HFFc6 (cell line): ENCODE measurements at regions not wholly inside any gene's neighbourhood (a gene's known extent, or its start where the extent isn't known, plus 50 kb on each side); places are given as distances from the start of the nearest gene placed in this dataset.

Experiments
- DNase-seq: peaks from one replicate; pipeline ENCODE4 v3.0.0-alpha.2; 2018
- H3K27ac Mint-ChIP-seq: 2 replicates; pipeline ENCODE4 v1.8.0; 2020; ENCODE audit warnings: mild to moderate bottlenecking, mixed read lengths
- H3K27me3 Mint-ChIP-seq: 2 replicates; pipeline ENCODE4 v1.8.0; 2021; ENCODE audit warnings: mild to moderate bottlenecking, moderate library complexity, mixed read lengths; ENCODE audit not compliant: insufficient read depth
- H3K36me3 Mint-ChIP-seq: 2 replicates; pipeline ENCODE4 v1.8.0; 2021; ENCODE audit warnings: low read depth, mixed read lengths
- H3K4me1 Mint-ChIP-seq: 2 replicates; pipeline ENCODE4 v1.8.0; 2020; ENCODE audit warnings: low read depth, mixed read lengths
- H3K4me3 Mint-ChIP-seq: 2 replicates; pipeline ENCODE4 v1.8.0; 2020; ENCODE audit warnings: mild to moderate bottlenecking, moderate library complexity, mixed read lengths
- H3K9me3 Mint-ChIP-seq: 2 replicates; pipeline ENCODE4 v1.8.0; 2020; ENCODE audit warnings: mild to moderate bottlenecking, mixed read lengths
- CTCF ChIP-seq: fragments of 200-600 bp; sonication (generic); IDR thresholded peaks from 2 replicates; pipeline ENCODE4 v1.5.0; 2021; ENCODE audit warnings: antibody characterized with exemption, mild to moderate bottlenecking

DNA sequence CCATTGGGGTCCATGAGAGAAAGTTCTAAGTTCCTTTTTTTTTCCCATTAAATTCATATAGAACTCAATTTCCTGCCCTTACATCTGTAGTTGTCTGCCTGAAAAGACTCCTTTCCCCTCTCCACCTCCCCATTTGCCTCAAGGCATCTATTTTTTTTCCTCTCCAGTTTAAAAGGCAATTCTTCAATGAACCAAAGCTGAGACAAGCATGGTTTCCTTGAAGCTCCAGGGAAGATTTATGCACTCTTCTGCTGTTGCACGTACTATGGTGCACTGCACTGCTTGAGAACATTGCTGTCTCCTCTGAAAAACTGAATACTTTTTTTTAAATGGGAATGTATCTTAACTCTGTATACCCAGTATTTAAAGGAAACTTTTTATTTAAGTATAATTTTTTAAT lies 465.2 kb downstream of the CD83 start:
- H3K4me3 Mint-ChIP-seq = no peak overlapping the region
- H3K27me3 Mint-ChIP-seq = peaks cover 6% of the 10 kb centered on the region
- TF ChIP-seq CTCF = no peak
- H3K9me3 Mint-ChIP-seq = no peaks in the 10 kb centered on the region
- H3K4me1 Mint-ChIP-seq = no peaks in the 10 kb centered on the region
- DNase-seq = no peak
- no peaks in the 10 kb centered on the region for H3K36me3 Mint-ChIP-seq
- H3K27ac Mint-ChIP-seq = no peak overlapping the region

DNA sequence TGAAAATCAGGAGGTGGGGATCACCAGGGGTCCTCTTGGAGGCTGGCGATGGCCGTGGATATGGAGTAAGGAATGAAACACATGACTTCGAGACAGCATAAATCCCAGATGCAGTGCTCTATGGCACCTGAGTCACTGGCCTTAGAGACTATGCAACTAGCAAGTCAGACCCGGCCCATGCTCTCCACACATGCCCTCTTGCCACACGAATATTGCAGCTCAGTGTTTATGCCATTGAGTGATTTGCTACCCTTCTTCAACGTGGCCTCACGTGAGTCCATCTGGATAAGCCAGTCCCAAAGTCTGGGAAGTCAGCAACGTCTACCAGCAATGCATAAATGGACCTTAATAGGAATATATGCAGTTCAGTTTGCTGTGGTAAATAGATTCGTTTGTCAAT lies 466.3 kb downstream of the CD83 start:
- Mint-ChIP-seq H3K27me3 (peaks cover 9% of the 10 kb centered on the region), H3K36me3 (no peaks in the 10 kb centered on the region), H3K27ac (no peak overlapping the region), H3K4me3 (no peak overlapping the region), H3K4me1 (no peaks in the 10 kb centered on the region), H3K9me3 (no peaks in the 10 kb centered on the region)
- no peak for TF ChIP-seq CTCF
- DNase-seq = no peak

DNA sequence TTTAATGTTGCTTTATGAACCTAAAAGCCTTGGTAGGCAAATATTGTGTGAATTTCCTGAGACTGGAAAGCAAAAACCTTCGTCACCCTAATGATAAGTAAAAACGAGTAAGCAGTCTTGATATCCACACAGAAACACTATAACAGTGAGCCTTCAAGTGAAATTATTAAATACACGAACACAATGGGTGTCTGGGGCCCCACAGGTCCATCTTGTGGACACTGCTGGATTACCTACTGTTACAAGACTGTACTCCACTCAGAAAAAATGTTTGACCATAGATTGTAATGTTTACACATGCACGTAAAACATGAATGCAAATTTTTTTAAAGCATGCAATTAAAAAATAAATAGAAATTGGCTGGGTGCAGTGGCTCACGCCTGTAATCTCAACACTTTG lies 466.9 kb downstream of the CD83 start:
- H3K9me3 Mint-ChIP-seq = no peaks in the 10 kb centered on the region
- H3K27me3 Mint-ChIP-seq = peaks cover 13% of the 10 kb centered on the region
- no peak overlapping the region for H3K27ac Mint-ChIP-seq
- TF ChIP-seq CTCF = no peak; the same call in 1 of the 2 replicates
- no peaks in the 10 kb centered on the region for H3K36me3 Mint-ChIP-seq
- no peaks in the 10 kb centered on the region for H3K4me1 Mint-ChIP-seq
- H3K4me3 Mint-ChIP-seq = no peak overlapping the region
- no peak for DNase-seq

DNA sequence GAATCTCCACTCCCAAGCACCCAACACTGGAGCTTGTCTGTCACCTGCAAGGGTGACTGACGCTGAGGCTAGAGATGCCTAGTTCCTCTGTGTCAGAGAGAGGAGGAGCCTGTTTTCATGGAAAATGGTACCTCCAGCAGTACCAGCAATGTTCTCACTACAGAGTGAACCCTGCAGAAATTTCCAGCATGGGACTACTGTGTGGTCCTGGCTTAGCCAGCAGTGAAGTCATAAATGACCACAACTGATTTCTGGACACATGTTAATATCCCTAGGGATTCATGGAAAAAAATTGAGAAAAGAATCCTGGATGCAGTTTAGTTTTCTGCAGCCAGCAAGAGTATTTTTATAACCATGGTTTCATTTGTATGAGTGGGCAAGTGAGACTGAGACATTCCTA lies 468.1 kb downstream of the CD83 start:
- no peak overlapping the region for H3K4me3 Mint-ChIP-seq
- peaks cover 13% of the 10 kb centered on the region for H3K27me3 Mint-ChIP-seq
- H3K36me3 Mint-ChIP-seq = no peaks in the 10 kb centered on the region
- no peak overlapping the region for H3K27ac Mint-ChIP-seq
- no peaks in the 10 kb centered on the region for H3K9me3 Mint-ChIP-seq
- no peak for TF ChIP-seq CTCF
- DNase-seq = no peak
- no peaks in the 10 kb centered on the region for H3K4me1 Mint-ChIP-seq

DNA sequence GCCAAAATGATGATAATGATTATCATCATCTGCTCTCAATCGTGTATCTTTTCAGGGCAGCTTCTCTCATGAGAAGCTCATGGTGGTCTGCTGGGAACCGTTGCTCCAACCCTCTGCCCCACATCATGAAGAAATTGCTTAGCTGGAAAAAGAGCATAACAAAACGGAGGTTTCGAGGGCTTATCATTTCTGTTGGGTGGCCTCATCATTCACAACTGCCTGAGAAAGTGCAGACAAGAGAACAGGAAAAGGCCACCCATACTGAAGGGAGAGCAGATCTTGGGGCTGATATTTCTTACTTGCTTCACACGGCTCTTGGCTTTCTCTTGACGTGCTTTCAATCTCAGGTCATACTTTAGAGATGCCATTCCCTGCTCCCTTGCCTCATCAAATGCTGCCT lies 471.6 kb downstream of the CD83 start:
- Mint-ChIP-seq H3K27ac (no peak overlapping the region), H3K27me3 (peaks cover 13% of the 10 kb centered on the region; the same call in 1 of the 2 replicates), H3K4me3 (no peak overlapping the region), H3K9me3 (no peaks in the 10 kb centered on the region), H3K4me1 (no peaks in the 10 kb centered on the region), H3K36me3 (no peaks in the 10 kb centered on the region)
- TF ChIP-seq CTCF = no peak
- DNase-seq = no peak

- H3K9me3 Mint-ChIP-seq = no peaks in the 10 kb centered on the region
- TF ChIP-seq CTCF = no peak
- no peak overlapping the region for H3K4me3 Mint-ChIP-seq
- no peak for DNase-seq
- H3K27ac Mint-ChIP-seq = no peak overlapping the region
- H3K27me3 Mint-ChIP-seq = peaks cover 9% of the 10 kb centered on the region; the same call in 1 of the 2 replicates
- H3K4me1 Mint-ChIP-seq = no peaks in the 10 kb centered on the region
- H3K36me3 Mint-ChIP-seq = no peaks in the 10 kb centered on the region
Observed at GRCh38 chr6:14590586-14590985, 473.0 kb downstream of the CD83 start.
